Erythroblast (primary cell): ENCODE measurements at regions not wholly inside any gene's neighbourhood (a gene's known extent, or its start where the extent isn't known, plus 50 kb on each side); places are given as distances from the start of the nearest gene placed in this dataset.
"Not testable (repeated sequence)": the region's sequence is repeated elsewhere in the genome, so short reads cannot be mapped to it uniquely, and the experiment has no call there.

ENCODE experiments used
- DNase-seq, 2 experiments: peaks; one replicate each; lab custom pipeline; 2025; lab: John Stamatoyannopoulos, UW
- GATA1 ChIP-seq: IDR thresholded peaks from 2 replicates; pipeline ENCODE4 v1.6.1; 2011; ENCODE audit warnings: low read depth, mild to moderate bottlenecking, control low read depth, low read length, moderate library complexity
- POLR2A ChIP-seq: IDR thresholded peaks from 2 replicates; pipeline ENCODE4 v1.6.1; 2011; ENCODE audit warnings: mild to moderate bottlenecking, low read length

DNA sequence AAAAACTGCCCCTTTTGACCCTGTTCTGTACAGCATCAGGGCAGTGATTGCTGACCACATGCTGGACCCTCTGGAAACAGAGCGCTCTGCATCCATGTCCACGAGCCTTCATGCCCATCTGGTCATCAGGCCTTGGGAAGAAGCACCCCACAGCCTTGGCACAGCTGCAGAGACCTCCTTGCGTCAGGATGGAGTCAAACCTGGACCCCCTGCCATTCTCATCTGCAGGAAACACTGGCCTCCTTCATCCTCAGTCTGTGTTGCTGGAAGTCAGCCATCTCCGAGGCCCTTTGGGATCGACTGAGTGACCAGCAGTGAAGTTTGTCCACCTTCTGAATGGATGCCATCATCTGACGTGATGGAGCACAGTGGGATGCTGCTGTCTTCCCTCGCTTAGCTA lies 2138.3 kb upstream of the DEFB115 start:
- TF ChIP-seq GATA1 (no peak), POLR2A (no peak)
- DNase-seq, result no peak

DNA sequence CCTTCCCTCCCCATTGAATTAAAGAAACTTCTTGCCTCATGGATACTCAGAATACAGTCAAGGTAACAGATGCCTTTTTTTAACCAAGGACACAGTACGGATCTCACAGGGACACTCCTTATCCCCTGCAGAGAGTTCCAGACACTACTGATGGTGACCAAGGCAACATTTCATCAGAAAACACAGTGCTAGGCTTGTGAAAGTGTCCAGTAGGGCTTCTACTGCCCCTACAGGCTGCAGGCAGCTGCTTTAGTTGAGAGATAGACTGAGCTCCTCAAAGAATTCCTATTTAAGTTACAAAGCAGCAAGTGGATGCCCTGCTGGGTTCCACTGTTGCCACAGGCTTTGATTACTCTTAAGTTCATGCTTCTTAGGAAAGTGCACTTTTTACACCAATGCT lies 2137.8 kb upstream of the DEFB115 start:
- DNase-seq, result not testable (repeated sequence)

DNA sequence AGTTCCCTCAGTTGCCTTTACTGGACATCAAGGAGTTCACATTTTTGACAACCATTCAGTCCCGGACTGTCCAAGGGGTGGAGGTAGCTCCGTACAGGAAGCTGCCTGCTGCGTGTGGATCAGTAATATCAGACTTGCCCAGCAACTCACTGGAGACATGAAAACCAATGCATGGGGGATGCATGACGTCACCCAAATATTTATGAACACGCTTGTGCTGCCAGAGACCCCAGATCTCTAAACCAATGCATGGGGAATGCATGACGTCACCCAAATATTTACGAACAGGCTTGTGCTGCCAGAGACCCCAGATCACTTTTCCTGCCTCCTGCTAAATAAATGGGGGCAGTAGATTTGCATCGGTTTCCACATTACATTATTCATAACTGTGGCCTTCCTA lies 2137.4 kb upstream of the DEFB115 start:
- DNase-seq, result not testable (repeated sequence)

DNA sequence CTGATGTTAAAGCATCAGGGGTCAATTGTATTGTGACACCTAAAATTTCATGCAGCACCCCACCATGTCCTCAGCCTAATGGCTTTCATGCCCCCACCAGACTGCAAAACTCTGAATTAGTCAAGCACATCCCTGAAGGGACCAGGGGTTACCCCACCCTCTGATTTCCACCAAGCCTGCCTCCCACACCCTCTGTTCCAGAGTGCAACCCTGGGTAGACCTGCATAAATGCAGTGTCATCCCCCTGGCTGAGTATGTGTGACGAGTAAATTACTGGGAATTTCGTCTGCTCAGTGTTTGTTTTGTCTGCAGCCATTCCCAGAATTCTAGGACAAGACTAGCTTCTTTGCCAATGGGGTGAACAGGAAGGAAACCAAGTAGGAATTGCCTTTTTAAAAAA lies 2136.9 kb upstream of the DEFB115 start:
- DNase-seq, result not testable (repeated sequence)

DNA sequence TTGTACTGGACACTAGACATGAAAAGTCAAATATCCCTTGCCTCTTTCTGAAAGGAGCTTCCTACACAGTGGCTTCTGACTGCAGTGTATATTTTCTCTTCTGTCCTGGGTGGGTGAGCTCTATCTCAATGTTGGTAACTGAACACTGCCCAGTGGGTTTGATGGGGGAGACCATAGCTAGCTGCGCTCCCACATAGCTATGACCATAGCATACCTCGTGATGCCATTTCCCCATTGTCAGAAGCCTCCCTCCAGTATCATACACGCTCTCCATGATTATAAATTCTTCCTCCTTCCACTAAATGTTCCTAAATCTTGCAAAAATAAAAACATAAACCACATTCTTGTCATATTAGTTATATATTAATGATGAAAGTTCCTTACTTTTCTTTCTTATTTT lies 2134.7 kb upstream of the DEFB115 start:
- not testable (repeated sequence) for DNase-seq

DNA sequence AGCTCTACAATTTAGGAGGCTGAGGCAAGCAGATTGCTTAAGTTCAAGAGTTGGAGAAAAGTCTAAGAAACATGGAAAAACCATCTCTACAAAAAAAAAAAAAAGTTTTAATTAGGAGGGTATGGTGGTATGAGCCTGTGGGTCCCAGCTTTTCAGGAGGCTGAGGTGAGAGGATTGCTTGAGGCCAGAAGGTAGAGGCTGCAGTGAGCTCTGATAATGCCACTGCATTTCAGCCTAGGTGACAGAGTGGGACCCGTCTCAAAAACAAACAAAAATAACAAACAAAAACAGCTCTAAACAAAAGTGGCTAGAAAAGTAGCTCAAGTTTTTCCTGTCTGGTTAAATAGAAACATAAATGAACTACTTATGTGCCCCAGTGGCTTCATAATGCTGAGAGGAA lies 2133.6 kb upstream of the DEFB115 start:
- no peak for DNase-seq
- TF ChIP-seq POLR2A (no peak), GATA1 (no peak)
